AG09319 (cell line): ENCODE measurements at regions not wholly inside any gene's neighbourhood (a gene's known extent, or its start where the extent isn't known, plus 50 kb on each side); places are given as distances from the start of the nearest gene placed in this dataset.

Experiments used
- DNase-seq: peaks from one replicate; pipeline ENCODE4 v3.0.0-alpha.2; 2010; ENCODE audit warnings: low read depth; ENCODE audit errors: extremely low read depth
- TF ChIP-seq, protein P1 (sequence below): IDR thresholded peaks from 2 replicates; pipeline ENCODE4 v1.5.1; 2011; ENCODE audit warnings: low read depth, mild to moderate bottlenecking, inconsistent platforms, low read length, moderate library complexity

- TF ChIP-seq, protein P1, sequence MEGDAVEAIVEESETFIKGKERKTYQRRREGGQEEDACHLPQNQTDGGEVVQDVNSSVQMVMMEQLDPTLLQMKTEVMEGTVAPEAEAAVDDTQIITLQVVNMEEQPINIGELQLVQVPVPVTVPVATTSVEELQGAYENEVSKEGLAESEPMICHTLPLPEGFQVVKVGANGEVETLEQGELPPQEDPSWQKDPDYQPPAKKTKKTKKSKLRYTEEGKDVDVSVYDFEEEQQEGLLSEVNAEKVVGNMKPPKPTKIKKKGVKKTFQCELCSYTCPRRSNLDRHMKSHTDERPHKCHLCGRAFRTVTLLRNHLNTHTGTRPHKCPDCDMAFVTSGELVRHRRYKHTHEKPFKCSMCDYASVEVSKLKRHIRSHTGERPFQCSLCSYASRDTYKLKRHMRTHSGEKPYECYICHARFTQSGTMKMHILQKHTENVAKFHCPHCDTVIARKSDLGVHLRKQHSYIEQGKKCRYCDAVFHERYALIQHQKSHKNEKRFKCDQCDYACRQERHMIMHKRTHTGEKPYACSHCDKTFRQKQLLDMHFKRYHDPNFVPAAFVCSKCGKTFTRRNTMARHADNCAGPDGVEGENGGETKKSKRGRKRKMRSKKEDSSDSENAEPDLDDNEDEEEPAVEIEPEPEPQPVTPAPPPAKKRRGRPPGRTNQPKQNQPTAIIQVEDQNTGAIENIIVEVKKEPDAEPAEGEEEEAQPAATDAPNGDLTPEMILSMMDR, result no peak
- DNase-seq, result no peak
These were observed 86.3 kb upstream of the FAT3 start for GRCh38 chr11:92138296-92138695.

- TF ChIP-seq, protein P1, result no peak
- no peak for DNase-seq
These were observed 86.9 kb upstream of the FAT3 start for GRCh38 chr11:92137747-92138146.

- TF ChIP-seq, protein P1, result no peak
- DNase-seq, result no peak
These were observed 87.8 kb upstream of the FAT3 start for GRCh38 chr11:92136797-92137196.

GRCh38 chr11:92131289-92131865 is 93.2 kb upstream of the FAT3 start:
- no peak for DNase-seq
- TF ChIP-seq, protein P1, result no peak

DNA sequence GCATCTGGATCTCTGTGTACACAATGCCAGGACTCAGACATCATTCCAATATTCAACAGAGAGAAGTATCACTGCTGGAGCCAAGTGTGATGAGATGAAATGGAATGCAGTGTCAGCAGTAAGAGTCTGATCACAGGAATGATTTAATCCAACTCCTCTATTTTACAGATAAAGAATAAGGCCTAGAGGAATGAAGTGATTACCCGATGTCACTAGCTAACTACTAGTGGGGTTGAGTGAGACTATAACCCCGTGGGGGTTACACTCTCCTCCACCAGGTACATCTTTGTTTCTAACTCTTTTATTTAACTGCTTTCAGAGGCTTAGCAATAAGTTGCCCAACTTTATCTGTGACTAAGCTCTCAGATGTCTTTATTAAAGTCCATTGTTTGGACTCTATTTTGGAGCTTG is 94.2 kb upstream of the FAT3 start:
- TF ChIP-seq, protein P1, result no peak
- no peak for DNase-seq

DNA sequence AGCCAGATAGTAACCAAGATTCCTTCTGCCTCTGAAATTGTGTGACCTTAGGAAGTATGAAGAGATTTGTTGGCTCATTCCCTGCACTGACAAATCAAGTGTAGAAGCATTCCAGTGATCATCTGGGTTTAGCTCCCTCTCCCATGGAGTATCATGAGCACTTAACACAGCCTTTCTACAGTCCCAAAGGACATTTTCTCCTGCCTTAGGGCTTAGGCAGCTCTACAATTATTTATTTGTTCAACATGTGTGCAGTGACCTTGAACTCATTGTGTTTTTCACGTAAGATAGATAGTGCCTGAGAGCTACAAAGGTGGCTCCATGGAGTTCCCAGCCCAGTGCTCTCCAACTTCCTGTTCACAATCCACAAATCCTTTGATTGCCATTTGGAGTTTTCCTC is 94.8 kb upstream of the FAT3 start:
- TF ChIP-seq, protein P1, result no peak
- no peak for DNase-seq

DNA sequence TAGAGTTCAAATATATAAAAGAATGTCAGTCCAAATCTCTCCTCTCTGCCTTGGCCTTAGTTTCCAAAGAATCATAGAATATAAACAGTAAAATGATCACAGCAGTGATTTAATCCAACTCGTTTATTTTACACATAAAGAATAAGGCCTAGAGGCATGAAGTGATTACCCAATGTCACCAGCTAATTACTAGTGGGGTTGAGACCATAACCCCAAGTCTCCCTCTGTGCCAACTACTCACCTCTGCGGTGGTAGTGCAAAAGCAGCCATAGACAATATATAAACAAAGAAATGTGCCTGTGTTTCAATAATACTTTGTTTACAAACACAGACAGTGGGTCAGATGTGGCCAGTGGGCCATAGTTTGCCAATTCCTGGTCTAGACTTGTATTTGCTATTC is 96.6 kb upstream of the FAT3 start:
- DNase-seq, result no peak

More for the DNA sequence above, 96.6 kb upstream of the FAT3 start:
- TF ChIP-seq, protein P1, result no peak
